ENCODE measurements at regions not wholly inside any gene's neighbourhood (a gene's known extent, or its start where the extent isn't known, plus 50 kb on each side); places are given as distances from the start of the nearest gene placed in this dataset.

- TF ChIP-seq CTCF (IDR thresholded peaks at IDR 0.05 in 4 of 5, conservative IDR thresholded peaks at IDR 0.05 in 1 of 5), result no peak
- no peak for TF ChIP-seq POLR2A (IDR thresholded peaks at IDR 0.05)
Measured at GRCh38 chr11:98874050-98874449, 146.7 kb upstream of the CNTN5 start.

Measured in gastrocnemius medialis (tissue), 4 donors.